ENCODE measurements at regions not wholly inside any gene's neighbourhood (a gene's known extent, or its start where the extent isn't known, plus 50 kb on each side); places are given as distances from the start of the nearest gene placed in this dataset.
A peak's percentile ranks its signal among the peaks of the same experiment; 100 is the strongest.
"Not testable (repeated sequence)": the region's sequence is repeated elsewhere in the genome, so short reads cannot be mapped to it uniquely, and the experiment has no call there.

DNA sequence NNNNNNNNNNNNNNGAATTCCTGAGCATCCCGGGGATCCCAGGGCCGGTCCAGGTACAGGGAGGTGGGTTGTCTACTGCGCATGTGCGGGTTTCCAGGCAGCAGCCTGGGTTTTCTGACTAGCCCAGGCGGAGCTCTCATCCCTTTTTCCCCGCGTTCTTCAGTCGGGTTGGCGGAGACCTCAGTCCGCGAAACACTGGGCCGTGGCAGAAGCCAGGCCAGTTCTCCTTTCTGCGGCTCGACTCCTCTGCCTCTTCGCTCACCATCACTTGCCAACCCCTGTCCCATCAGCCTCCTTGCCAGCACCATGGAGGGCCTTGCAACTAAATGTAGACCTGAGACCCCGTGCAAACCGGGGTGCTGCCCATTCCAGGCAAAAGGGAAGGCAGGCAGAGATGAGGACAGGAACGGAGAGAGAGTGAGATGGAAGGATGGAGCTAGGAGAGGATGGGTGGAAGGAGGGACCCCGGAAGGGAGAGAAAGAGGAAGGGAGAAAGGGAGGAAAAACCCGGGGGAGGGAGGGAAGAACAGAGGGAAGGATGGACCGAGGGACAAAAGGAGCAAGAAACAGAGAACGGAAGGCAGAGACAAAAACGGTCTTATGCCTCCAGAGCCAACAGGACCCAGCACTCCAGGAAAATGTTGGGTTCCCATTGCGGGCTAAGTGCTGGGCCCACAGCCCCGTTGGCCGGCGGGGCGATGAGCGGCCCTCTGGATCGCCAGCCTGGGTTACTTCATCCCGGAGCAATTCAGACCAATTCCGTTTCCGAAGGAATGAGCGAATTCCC, 445.4 kb upstream of the DEFB115 start:
- DNase-seq, result peak; percentile 73

DNA sequence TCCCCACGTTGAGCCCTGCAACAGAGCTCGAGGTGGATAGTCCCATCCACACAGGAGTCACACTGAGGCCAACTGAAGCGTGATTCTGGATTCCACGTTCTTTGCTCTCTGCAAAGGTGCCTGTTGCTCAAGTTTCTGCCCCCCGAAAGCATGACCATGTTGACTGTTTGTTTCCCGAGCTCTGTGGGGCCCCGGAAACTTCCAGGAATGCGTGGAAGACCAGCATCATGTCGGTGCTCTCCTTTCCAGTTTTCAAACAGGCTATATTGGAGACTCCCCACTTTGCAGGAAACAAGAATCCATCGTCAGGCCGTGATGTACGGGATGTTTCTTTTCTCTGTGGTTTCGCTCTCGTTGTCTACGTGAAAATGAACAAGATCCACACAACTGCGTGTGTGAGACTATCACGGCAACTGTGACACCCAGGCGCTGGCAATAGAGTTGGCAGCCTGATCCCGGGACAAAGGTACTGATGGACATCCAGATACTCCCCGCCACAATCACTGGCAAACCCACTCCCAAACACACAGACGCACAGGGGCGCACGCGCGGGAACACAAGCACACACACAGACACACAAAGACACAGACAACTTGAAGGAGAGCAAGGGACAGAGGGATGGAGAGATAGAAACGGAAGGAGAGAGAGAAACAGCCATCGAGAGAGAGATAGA, 444.6 kb upstream of the DEFB115 start:
- DNase-seq, result no peak

DNA sequence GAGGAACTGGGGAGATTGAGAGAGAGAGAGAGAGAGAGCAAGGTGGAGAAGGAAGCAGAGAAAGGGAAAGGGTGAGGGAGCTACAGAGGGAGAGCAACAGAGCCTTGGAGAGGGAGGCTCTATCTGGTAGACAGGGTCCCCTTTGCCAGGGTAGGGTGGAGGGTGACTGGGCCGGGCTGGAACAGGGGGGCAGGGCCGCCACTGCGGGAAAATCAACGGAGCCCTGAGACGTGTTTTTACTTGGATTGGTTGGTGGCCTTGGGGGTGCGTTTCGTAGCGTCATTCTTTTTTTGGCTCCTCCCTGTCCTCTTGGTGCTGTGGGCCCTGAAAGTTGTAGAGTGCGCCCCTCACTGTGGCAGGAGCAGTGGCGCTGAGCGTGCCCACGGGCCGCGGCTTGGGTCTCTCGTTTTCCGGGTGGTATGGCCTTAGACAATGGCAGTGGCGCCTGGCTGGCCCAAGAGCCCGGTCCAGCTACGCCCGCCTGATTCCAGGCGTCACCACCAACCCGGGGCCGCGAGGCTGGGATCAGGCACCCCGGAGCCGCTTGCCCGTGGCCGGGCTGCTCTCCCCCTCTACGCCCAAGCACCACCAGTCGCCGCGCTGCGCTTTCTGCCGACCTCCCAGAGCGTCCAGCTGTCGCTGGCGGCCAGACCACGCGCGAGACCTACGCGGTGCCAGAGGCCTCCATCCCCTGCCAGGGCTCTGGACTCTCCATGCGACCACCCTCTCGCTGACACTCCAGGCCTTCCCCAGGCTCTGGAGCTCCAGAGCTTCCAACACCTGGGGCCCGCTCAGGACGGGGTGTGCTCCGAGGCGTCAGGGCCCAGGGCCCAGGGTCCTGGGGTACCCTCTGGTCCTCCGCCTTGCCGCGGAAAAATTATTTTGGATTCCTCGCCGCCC, 443.8 kb upstream of the DEFB115 start:
- not testable (repeated sequence) for DNase-seq

- DNase-seq, result not testable (repeated sequence)
Observed at GRCh38 chr20:30814312-30814639, 443.2 kb upstream of the DEFB115 start.

DNA sequence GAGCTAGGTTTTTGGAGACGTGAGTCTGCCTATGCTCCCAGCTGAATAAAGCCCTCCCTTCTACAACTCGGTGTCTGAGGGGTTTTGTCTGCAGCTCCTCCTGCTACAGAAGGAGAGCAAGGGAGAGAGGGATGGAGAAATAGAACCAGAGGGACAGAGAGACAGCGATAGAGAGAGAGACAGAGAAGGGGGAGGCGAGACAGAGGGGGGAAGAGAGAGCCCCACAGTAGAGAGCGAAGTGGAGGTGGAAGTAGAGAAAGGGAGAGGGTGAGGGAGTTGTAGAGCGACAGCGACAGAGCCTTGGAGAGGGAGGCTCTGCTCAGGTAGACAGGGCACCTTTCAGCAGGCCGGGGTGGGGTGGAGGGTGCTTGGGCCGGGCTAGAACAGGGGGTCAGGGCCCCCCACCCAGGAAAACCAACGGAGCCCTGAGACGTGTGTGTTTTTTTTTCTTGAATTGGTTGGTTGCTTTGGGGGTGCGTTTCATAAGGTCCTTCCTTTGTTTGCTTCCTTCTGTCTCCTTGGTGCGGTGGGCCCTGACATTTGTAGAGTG, 442.4 kb upstream of the DEFB115 start:
- DNase-seq, result not testable (repeated sequence)

DNA sequence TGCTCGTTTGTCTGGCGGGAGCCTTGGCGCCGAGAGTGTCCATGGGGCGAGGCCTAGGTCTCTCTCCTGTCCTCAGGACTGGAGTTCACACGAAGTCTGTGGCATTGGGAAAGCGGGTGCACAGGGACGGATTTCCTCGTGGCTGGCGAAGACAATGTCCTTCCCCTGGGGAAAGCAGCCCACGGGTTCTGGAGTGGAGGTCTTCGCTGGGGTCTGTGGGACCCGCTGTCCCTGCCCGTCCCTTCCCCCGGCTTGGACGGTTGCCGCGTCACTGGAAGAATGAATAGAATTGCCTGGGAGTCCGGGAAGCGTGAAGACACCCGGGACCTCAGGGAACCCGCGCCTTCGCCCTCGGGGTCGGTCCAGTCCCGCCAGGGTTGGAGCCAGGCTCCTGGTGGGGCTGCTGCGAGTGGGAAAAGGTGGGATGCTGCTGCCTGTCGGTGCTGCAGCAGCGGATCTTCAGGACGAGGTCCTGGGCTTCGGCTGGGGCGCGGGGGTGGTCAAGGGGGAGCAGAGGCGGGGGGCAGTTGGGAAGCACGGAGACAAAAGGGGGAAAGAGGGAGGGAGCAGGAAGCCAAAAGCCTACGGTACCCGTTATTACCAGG, 441.8 kb upstream of the DEFB115 start:
- DNase-seq, result no peak

- DNase-seq, result no peak
Observed at GRCh38 chr20:30816182-30816645, 441.2 kb upstream of the DEFB115 start.

DNA sequence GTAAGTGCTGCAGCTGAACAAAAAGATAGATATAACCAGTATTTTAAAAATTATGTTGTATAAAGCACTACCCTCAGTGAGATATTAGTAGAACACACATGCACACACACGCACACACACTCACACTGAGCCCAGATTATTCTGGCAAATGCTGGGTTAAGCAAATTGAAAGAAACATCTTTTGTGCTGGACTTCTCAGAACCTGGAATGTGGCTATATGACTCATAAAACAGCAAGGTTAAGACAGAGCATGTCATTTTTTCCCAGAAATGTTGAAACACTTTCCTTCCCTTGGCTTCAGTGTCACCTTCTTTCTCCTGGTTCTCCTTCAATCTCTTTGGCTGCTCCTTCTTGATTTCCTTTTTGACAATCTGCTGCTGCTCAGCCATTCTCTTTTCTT, 435.8 kb upstream of the DEFB115 start:
- DNase-seq, result not testable (repeated sequence)

DNA sequence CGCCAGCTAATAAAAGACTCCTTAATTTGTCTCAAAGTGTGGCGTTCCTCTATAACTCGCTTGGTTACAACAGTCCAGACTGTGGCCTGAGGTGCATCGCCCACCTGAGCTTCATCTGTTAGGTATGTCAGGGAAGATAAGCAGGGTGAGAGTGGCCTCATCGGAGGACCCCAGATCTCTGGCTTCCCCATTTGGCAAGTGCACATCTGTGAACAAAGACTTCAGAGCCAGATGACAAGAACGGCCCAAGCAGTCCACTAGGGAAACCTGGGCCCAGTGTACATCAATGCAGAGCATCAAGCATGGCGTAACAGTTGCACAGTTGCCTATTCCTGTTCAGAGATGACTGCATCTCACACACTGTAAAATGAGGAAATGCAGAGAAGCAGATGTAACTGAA, 432.8 kb upstream of the DEFB115 start:
- DNase-seq, result not testable (repeated sequence)

DNA sequence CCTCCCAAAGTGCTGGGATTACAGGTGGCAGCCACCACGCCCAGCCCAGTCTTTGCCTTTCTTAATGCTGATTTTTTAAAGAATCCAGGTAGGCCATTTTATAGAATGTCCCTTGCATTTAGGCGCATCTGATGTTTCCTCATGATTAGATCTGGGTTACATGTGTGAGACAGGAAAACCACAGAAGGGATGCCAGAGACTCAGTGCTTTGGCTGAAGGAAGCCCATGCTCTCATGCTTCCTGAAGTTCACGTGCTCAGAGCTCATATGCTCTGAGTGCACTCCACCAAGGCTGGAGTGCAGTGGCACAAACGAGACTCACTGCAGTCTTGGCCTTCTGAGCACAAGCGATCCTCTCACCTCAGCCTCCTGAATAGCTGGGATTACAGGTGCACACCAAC, 411.5 kb upstream of the DEFB115 start:
- not testable (repeated sequence) for DNase-seq

- not testable (repeated sequence) for DNase-seq
Observed at GRCh38 chr20:30868271-30868670, 389.2 kb upstream of the DEFB115 start.

GRCh38 chr20:30871127-30871526, 386.3 kb upstream of the DEFB115 start:
- DNase-seq, result not testable (repeated sequence)

DNA sequence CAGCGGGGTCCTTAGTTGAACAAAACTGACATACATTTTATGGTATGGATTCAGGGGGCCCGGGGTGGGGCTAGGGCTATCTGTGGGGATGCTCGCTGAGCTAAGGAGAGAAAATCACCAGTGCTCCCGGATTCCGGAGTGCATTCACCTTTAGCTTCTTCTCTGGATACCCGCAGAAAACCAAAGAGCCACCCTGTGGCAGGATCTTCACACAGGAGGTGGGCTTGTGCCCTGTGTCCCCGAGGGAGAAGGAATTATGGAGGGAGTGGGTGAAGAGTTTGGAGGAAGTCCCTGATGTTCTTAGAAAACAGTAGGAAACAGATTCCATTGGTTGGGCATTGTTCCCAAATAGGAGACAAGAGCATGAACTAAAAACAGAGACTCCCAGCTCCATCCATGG, 385.2 kb upstream of the DEFB115 start:
- not testable (repeated sequence) for DNase-seq

DNA sequence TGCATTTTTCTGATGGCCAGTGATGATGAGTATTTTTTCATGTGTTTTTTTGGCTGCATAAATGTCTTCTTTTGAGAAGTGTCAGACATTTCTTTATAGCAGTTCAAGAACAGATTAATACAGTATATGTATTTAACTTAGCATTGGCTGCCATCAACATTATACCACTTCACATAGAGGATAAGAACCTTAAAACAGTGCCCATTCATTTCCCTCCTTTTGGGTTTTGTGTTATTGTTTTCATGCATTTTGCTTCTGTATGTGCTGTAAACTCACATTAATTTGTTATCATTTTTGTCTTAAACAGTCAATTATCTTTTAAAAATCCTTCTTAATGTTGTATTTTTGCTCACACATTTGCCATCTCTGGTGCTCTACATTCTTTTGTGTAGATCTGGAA, 381.6 kb upstream of the DEFB115 start:
- DNase-seq, result not testable (repeated sequence)

DNA sequence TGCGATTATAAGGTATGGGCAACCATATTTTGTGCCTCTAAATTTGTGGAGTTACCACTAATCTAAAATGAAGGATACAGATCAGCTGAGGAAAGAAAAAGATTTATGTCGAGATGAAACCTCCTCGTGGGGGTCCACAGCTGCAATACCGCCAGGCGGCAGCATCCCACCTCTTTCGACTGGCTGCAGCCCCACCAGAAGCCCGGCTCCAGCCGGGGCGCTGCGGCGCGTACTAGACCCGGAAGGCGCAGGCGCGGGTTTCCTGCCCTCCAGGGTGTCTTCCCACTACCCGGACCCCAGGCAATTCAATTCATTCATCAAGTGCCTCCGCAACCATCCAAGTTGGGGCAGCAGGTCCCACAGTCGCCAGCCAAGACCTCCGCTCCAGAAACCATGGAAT, 366.1 kb upstream of the DEFB115 start:
- not testable (repeated sequence) for DNase-seq

DNA sequence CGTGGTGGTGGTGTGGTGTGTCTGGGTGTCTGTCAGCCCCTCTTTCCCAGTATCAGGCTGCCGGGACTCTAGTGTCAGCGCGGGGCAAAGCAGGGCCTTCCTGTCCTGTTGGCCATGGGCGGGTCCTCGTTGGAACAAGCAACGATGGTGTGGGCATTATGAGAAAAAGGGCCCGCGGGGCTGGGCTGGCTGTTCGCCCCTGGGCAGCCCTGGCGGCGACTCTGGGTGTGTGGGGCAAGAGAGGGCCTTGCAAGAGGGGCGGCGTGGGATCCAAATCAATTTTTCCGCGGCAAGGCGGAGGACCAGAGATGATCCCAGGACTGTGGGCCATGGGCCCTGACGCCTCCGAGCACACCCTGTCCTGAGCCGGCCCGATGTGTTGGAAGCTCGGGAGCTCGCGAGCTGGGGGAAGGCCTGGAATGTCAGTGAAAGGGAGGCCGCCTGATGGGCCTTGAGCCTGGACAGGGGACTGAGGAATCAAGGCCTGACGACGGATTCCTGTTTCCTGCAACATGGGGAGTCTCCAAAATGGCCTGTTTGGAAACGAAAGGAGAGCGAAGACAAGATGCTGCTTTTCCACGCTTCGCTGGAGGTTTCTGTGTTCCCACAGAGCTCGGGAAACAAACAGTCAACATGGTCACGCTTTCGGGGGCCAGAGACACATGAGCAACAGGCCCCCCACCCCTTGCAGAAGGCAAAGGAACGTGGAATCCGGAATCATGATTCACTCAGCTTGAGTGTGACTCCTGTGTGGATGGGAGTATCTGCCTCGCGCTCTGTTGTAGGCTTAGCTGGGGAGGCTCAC, 364.7 kb upstream of the DEFB115 start:
- DNase-seq, result no peak

DNA sequence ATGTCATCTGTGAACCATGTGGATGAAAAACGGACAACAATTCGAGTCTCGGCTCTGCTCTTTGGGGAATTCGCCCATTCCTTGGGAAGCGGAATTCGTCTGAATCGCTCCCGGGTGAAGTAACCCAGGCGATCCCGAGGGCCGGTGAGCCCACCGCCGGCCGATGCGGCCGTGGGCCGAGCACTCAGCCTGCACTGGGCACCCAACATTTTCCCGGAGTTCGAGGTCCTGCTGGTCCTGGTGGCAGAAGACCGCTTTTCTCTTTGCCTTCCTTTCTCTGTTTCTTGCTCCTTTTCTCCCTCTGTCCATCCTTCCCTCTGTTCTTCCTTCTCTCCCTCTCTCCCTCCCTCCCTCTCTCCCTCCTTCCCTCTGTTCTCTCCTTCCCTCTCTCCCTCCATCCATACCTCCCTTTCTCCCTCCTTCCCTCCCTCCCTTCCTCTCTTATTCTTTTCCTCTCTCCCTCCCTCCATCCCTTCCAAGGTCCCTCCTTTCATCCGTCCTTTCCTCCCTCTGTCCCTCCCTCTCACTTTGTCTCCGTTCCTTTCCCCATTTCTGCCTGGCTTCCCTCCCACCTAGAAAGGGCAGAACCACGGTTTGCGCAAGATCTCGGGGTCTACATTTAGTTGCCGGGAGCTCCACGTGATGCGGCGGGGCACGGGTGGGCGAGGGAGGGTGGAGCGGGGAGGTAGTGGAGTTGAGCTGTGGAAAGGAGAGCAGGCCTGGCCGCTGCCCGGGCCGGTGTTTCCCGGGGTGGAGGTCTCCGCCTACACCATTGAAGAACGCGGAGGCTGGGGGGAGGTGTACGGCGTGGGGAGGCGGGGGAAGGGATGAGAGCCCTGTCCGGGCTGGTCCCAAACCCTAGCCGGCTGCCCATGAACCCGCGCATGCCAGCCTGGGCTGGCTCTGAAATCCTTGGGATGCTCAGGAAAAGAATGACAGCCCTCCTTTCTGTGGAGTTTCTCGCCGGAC, 363.8 kb upstream of the DEFB115 start:
- DNase-seq, result not testable (repeated sequence)

GRCh38 chr20:30894707-30895353, 362.6 kb upstream of the DEFB115 start:
- DNase-seq, result not testable (repeated sequence)

GRCh38 chr20:30895354-30895711, 362.1 kb upstream of the DEFB115 start:
- DNase-seq, result not testable (repeated sequence)
